HG02588 (cell line): ENCODE measurements at regions not wholly inside any gene's neighbourhood (a gene's known extent, or its start where the extent isn't known, plus 50 kb on each side); places are given as distances from the start of the nearest gene placed in this dataset.
A peak's percentile ranks its signal among the peaks of the same experiment; 100 is the strongest.

Experiments
- ATAC-seq: cut with Tn5 transposase; IDR thresholded peaks from one replicate; pipeline ENCODE4 v1.9.1; 2021; ENCODE audit warnings: mild to moderate bottlenecking, moderate library complexity; ENCODE audit not compliant: unreplicated experiment

GRCh38 chr3:187821616-187822317 lies 76.5 kb upstream of the BCL6 start:
- ATAC-seq: no peak

DNA sequence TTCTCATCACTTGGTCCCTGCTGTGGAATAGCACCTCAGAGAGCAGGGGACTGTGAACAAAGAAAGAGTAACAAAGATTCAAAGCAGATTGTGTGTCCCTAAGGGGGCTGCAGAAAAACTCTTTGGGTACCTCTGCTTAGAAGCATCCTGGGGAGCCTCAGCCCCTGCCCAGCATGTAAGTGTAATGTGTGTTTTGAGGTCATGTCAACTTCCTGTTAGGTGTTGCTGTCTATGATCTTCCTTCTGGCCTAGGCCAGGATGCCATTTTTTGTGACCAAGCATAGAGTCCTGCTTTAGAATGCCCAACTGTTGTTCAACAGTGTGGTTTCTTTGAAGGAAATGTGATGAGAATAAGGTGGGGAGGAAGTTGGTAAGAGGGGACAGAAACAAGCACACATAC lies 77.1 kb upstream of the BCL6 start:
- ATAC-seq: no peak

DNA sequence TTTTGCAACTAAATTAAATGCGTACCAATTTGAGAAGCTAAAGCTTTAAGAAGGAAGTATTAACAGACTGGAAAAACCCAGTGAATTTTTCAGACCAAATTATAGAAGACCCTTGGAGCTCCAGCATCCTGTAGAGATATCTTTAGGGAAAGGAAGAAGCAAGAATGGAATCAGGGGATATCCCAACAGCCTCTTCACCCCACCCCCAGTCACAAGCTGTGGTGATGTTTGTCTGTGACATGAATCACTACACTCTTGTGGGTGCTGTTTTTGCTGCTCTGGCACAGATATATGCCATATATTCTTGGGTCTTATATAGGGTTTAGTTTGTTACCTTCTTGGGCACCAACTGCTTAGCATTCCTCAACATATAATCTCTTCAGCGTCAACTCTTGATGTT lies 78.5 kb upstream of the BCL6 start:
- no peak for ATAC-seq

DNA sequence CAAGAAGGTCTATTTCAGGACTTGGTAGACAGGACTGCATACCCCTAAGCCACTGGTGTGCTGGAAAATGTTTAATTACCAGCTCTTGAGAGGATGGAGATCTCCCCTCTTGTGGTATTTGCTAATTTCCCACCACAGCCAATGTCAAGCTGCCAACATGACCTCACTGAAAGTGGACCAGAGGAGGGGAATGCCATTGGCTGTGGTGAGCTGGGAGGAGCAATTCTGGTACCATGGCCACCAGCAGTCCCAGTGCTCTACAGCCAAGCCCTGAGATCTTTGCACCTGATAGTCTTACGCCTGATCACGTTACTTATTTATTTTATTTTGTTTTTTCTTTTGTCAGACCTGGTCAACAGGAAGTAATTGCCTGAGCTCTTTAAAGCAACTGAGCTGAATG lies 82.5 kb upstream of the BCL6 start:
- ATAC-seq: no peak

DNA sequence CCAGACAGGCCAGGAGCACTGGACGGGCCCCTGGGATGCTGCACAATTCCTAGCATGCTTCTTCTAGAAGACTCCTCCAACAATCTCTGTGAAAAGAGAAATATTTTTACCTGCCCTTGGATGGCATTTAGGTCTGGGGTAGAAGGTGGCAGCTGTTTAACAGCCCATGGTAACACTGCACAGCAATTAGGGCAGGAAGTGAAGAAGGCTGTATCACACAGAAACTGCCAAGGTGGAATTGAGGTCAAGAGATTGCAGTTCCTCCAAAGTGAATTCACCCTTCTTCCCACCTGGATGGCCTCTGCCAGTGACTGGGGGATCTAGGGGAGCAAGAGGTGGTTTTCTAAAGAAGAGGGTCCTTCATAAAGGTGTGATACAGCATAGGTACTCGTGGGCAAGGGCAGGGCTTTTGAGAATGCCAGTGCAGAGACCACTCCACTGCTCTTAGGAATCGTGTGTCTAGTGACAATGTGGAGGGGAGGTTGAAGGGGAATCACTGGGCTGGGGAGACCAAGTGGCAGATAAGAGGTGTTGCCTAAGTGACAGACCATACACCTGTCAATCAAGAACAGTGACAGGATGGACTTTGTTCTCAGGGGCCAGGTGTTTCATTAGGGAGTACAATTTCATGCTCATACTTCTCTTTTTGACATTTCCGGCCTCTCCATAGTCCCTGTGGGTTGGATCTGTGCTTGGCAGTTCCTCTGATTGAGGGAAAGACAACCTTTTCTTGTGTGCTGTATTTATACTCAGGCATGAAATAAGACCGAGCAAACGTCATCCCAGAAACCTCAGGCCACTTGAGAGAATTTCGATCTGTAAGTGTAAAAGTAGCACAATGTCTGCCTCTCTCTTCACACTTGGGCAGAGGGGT lies 83.5 kb upstream of the BCL6 start:
- ATAC-seq: peak; percentile 82

- no peak for ATAC-seq
Measured at GRCh38 chr3:187830181-187830580, 84.9 kb upstream of the BCL6 start.

- no peak for ATAC-seq
Measured at GRCh38 chr3:187831125-187832051, 86.1 kb upstream of the BCL6 start.

GRCh38 chr3:187832202-187832601 lies 86.9 kb upstream of the BCL6 start:
- no peak for ATAC-seq

DNA sequence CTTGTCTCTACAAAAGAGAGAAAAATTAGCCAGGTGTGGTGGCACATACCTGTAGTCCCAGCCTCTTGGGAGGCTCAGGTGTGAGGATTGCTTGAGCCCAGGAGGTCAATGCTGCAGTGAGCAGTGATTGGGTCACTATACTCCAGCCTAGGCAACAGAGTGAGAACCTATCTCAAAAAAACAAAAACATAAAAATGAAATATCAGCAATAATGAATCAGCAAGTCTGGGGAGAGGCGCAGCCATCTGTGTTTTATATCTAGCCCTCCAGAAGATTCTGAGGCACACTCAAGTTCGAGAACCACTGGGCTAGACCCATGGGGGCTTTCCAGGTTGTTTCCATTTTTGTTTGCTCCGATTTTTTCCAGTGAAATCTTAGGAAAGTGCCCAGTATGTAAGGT lies 88.1 kb upstream of the BCL6 start:
- ATAC-seq: no peak

DNA sequence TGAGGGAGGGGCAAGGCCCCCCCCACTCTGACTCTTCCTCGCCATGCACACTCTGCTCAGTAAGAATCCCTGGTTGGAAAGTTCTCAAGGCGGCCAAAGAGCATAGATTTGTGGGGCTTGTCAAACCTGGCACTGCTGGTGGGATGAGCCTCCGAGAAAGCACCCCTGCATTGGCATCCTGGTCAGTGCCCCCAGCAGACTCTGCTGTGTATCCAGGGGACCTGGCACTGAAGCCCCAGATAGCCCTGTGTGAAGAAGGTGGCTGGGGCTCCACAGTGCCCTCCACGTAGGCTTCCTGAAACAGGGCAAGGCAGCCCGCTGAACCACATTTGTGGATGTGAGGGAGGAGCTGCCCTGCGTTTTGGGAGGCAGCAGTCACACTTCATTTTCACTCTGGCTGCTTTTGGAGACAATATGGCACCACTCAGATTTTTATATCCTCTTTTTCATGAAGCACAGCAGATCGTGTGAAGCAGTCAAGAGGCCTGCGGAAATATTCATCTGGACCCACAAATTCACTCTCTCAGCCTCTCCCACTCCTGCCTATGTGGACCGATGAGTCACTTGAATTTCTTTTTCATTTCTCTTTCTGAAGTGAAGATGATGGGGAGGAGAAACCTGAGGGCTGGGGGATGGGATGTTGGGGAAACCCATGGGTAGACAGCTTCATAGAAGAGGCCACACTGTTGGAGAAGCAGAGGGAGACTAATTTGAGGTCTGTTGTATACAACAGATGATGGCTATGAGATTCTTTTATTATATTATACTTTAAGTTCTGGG lies 88.7 kb upstream of the BCL6 start:
- no peak for ATAC-seq

- ATAC-seq: no peak
Measured at GRCh38 chr3:187836823-187837770, 91.8 kb upstream of the BCL6 start.

DNA sequence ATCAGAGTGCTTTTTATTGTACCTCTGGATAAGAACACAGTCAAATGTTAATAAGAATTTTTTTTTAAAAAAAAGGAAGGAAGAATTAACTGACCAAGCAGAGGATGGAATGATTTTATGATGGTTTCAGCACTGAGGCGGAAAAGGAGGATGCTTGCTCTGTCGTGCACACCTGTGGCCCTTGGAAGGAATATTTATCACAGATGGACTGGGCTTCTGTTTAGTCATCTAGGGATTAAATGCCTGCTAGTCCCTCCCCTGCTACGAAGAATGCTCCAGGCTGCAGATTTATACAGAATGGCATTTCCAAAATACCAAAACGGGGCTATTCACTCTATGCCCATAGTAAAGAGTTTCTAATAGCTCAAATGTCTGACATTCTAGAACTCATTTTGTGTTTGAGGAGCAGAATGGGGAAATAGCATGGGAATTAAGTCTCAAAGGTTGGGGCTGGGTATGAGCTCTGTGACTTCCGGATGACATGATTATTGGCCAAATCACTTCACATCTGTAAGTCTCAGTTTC lies 92.8 kb upstream of the BCL6 start:
- ATAC-seq: no peak

DNA sequence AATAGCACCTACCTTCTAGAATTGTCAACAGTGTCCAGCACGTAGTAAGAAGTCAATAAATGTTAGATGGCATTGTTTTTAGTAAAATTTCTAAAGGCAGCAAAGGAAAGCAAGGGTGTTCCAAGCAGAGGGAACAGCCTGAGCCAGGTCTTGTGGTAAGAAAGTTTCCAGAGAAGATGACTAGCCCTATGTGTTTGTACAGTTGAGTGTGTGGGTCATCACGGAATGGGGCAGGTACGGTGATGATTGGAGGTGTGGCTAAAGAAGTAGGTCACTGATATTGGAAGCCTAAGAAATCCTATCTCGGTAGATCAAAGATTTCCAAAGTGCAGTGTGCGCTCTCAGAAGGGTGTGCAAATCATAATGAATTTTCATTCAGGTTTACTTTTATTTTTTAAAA lies 94.2 kb upstream of the BCL6 start:
- ATAC-seq: no peak

DNA sequence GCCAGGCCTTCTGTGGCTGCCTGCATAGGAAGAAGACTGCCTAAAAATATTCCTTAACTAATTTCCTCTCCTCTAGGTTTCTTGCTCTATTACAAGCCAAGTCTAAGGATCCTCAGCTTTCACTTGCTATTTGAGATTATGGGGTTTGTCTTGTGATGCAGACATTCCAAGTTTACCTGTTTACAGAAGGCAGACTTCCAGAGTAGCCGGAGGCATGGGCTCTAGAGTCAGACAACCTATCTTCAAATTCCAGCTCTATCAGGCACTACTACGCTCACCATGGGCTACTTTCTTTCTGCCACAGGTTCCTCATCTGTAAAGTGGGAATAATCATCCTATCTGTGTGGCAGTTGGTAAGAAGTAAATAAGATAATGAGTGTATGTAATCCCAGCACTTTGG lies 95.6 kb upstream of the BCL6 start:
- ATAC-seq: no peak

DNA sequence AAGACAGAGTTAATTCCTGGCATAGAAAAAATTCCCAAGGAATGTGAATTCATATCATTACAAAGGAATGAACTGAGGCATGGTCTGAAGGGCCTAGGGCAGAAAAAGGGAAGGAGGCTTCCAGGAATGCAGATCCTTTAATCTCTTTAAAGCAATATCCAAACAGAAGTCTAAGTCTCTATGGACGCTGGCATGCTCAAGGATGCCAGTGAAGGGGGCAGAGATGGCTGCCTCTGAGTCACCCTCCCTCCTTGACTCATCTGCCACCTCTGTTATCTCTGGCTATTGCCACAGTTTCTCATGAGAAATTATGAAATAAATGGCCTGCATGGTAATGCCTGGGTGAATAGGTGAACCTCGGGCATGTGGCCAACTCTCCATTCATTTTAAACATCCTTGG lies 96.3 kb upstream of the BCL6 start:
- no peak for ATAC-seq

DNA sequence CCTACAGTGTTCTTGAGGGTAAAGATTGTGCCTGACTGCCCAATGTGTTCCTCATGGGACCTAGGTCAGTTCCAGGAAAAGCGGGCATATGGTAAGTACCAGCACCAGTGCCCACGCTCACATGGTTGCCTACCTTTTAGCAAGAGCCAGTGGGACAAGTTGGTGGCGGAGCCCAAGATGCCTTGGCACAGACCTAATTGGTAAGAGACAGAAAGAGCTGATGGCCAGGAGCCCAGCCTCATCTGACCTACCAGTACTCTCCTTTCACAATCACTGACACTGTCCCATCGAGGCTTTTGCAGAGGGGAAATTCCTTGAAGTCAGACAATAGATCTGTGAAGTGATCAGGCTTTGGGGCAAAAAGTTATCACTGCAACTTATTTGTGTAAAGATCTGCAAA lies 98.4 kb upstream of the BCL6 start:
- no peak for ATAC-seq

DNA sequence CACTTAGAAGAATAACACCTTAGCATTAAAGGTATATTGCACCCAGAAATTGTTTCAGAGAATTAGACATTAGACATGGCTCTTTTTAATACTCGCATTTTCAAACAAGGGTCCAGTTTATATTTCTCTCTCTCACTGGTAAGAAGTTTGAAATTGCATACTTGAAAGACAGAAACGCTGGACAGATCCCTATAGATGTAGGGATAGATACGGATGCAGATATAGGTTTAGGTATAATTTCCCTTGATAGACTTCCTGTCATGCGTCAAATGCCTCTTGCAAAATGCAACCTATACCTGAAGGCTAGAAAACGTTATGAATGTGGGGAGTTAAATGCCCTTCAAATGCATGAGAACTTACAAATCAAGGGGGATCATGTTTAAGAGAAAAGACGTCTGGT lies 99.4 kb upstream of the BCL6 start:
- no peak for ATAC-seq

DNA sequence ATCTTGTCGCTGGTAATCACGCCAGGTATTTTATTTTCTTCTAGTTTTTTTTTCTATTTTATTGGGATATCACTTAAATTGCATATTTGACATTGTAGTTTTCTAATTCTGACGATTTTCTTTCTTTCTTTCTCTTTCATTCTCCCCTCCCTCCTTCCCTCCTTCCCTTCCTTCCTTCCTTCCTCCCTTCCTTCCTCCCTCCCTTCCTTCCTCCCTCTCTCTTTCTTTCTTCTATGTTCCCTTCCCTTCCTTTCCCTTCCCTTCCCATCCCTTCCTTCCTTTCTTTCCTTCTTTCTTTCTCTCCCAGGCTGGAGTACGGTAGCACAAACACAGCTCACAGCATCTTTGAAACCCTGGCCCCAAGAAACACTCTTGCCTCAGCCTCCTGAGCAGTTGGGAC lies 100.6 kb upstream of the BCL6 start:
- no peak for ATAC-seq

DNA sequence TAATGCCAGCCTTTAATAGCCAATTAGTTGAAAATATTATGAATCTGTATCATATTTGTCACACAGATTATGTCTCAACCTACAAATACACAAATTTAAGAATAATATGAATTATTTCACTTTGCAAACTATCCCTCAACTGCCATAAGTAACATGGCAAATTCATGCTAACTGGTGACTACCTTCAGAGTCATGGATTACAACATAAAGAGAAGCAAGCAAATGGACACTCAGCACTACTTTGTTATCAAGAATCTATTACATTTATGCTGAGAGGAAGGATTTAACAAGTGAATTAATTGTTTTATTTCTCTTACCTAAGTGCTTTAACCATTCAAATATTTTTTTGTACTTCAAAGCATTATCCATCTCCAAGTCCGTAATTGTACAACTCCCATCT lies 103.1 kb upstream of the BCL6 start:
- ATAC-seq: no peak
